Activated CD8-positive, alpha-beta memory T cell treated with anti-CD3 and anti-CD28 coated beads for 24 hours (primary cell): ENCODE measurements at regions not wholly inside any gene's neighbourhood (a gene's known extent, or its start where the extent isn't known, plus 50 kb on each side); places are given as distances from the start of the nearest gene placed in this dataset.
"Not testable (repeated sequence)": the region's sequence is repeated elsewhere in the genome, so short reads cannot be mapped to it uniquely, and the experiment has no call there.

Experiments
- DNase-seq: peaks from one replicate; pipeline ENCODE4 v3.0.0-alpha.2; 2020

DNA sequence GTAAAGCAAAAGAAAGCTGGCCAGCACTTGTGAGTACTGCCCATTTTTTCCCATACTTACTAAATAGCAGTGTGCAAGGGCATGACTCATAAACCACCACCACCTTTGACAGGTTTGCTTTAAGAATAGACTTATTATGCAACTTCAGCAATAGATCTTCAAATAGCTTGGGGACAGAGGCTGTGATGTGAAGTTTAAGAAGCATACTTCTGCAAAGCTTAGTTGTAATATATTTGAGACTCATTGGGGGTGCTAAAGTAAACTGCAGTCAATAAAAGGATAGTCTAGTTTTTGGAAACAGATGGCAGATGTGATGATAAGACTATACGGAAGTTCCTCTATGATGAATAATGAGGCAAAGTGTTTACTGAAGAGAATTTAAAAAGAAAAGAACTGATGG is 210.0 kb downstream of the PLA2G4A start:
- DNase-seq, result no peak

DNA sequence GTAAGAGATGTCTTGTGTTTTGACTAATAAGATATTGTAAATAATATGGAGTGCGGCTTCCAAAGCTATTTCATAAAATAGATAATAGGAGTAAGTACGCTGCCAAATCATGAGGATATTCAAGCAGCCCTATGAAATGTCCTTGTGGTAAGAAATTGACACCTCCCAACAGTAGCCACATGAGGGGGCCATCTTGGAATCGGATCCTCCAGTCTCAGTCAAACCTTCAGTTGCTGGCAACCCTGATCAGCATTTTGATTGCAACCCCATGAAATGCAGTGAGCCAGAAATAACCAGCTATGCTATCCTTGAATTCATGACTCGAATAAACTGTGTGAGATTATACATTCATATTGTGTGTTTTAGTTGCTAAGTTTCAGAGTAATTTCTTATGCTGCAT is 212.4 kb downstream of the PLA2G4A start:
- no peak for DNase-seq

DNA sequence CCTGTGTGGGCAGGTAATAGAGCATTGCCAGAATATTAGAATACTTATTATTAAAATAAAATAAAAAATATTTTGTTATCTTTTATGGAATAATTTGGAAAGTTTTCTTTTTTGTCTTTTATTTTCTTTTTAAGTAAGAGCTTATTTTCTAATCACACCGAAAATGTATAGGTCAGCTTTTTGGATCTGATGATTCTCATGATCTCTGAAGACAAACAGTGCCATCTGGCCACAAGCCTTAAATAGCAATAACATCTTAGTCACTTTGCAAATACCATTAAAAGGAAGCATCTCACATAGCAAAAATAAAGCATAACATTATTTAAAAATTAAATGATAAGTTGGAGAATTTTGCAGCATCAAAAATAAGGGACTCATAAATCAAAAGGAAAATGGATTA is 213.8 kb downstream of the PLA2G4A start:
- no peak for DNase-seq

DNA sequence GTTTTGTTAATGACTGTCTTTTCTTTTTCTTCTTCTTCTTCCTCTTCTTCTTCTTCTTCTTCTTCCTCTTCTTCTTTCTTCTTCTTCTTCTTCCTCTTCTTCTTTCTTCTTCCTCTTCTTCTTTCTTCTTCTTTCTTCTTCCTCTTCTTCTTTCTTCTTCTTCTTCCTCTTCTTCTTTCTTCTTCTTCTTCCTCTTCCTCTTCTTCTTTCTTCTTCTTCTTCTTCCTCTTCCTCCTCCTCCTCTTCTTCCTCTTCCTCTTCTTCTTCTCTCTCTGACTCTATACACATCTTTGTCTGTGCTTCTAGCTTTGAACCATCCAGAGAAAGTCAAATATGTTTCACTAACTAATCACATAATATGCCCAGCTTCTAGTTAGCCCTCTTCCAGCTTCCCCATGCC is 214.7 kb downstream of the PLA2G4A start:
- not testable (repeated sequence) for DNase-seq

DNA sequence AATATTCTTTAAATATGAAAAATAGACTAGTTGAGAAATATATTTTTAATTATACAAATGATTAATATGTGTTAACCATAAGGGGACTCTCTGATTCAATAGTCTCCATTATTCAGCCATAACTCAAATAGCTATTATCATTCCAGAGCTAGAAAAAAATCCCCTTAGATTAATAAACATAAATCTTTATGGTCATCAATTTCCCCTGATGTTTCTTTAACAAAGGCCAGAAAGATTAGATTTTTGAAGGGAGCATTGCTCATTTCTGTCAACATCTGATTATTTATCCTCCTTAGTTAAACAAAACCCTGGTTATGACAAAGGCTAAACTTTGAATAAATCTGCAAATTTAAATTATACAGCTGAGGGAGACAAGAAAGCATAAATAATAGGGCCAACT is 215.7 kb downstream of the PLA2G4A start:
- no peak for DNase-seq

DNA sequence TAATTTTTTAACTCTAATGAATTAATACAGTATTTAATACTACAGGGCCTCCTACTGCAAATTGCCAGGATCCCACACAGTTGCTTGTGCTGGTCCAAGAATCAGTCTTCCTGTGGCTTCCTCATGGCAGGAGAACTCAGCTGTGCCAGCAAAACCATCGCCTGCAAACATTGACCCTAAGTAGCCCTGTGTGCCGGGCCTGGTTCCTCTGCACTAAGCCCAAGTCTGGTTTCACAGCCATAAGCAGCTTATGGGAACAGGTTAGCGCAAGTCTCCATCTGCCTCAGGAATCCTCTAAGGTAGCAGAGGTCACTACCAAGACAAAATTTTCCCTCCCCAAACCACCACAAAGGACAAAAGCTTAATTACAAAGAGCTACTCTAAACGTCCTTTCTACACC is 216.6 kb downstream of the PLA2G4A start:
- no peak for DNase-seq

DNA sequence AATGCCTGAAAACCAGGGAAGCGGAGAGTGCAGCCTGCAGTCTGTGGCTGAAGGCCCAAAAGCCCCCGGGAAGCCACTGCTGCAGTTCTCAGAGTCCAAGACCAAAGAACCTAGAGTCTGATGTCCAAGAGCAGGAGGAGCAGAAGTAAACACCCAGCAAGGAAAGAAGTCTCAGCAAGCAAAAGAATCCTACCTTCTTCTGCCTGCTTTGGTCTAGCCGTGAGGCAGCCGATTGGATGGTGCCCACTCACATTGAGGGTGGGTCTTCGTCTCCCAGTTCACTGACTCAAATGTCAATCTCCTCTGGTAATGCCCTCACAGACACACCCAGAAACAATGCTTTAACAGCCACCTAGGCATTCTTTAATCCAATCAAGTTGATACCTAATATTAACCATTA is 217.5 kb downstream of the PLA2G4A start:
- no peak for DNase-seq

DNA sequence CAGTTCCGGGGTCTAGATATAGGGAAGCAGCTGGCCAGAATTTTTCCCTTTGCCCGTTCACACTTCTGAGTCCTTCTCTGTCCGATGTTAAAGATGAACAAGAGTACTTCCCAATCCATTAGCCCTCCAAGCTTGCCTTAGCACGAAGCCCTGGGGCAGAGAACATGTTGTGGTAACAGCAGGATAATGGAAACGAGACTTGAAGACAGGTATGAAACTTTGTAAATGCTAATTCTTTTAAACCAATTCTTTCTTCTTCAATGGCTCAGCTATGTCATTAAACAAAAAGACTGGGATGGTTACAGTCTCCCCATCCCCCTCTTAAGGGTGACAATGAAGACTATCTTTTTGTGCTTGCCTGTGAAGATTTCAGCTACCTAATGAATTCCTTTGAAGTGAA is 218.5 kb downstream of the PLA2G4A start:
- no peak for DNase-seq

DNA sequence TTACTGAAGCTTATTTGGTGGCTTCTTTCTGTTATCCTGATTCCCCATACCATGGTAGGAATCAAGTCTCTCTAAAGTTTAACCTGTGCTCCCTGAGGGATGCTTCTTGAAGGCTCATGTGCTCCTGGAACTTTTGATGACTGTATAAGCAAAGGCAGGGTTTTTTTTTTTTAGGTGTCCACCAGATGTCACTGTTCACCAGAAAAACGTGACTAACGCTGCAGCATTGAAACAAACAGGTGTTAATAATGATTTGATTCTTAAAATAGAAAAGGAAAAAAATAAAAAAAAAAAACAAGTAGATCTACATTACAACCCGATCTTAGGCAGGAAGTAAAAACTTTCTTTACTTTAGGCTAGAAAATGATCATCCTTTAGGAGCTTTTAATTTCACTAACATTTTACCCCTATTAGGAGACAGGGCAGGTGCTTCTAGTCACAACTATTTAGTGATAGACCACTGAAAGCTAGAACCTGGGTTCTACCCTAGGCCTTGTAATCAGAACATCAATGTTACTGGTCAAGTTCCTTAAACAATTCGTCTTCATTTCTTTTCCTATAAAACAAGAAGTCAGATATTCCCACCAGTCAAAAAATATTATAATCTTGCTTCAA is 223.0 kb downstream of the PLA2G4A start:
- DNase-seq, result no peak

DNA sequence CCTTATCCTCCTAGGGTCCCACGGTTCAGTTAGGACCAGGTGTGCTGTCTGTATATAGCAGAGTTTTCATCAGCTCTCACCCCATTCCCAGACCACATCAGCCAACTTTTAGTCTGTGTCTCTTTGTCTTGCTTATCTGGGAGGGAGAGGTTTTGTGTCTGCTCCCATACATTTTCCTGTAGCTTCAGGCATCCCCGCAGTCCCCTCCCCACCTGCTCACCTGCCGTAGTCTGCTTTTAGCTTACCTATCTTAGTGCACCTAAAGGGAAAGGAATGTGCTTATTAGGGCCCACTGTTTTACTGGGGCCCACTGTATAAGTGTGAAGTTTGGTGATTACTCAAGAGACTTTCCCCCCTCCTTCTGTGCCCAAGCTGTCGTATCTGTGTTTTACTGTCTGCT is 225.1 kb downstream of the PLA2G4A start:
- no peak for DNase-seq

DNA sequence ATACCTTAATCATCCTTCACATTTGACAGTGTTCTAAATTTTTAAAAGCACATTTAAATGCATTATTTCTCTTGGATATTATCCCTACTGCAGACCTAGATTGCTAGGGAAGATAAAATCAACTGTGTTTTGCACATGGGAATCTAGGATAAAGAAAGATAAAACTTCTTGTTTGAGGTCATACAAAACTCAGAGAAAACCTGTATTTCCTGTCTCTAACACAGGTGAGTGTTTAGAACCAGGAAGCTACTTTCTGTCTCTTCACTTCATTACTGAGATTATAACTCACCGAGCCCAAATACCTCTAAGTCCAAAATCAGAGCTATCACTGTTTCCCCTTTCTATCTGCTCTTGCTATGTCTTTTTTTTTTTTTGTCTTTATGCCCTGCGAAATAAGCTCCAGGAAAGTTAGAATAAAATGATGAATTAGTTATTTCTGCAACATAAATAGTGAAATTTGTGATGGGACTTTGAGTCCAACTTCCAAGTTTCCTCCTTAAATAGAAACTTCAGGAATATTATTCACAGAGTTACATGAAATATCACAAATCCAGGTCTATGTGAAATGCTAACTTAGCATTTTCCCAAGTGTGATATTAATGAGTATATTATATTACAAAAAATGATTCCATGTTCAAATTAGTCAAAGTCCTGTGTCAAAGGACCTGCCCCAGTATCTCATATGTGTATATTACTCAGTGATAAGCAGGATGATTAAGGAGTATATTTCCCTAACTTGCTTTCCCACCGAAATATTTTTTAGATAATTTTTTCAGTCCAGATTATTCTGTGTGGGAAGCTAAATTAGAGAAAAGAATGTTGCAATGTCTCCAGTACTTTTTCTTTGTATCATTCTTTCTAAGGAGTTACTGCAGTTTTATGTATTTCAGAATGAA is 226.4 kb downstream of the PLA2G4A start:
- DNase-seq, result no peak

DNA sequence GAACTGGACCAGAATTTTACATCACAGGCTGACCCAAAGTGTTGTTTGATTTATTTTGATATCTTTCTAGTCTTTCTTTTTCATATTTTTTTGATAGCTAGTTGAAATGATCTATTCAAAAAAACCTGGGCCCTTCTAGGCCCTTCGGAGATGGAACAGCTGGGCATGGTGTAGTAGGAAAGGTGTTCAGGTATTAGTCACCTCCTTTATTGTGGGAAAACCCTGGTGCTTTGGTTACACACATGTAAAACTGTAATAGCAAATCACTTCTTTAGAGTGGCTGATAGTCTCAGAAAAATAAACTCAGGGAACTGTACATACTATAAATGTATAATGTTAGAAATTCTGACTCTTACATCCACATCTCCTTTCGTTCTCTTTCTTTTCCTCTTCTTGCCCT is 234.5 kb downstream of the PLA2G4A start:
- DNase-seq, result no peak

DNA sequence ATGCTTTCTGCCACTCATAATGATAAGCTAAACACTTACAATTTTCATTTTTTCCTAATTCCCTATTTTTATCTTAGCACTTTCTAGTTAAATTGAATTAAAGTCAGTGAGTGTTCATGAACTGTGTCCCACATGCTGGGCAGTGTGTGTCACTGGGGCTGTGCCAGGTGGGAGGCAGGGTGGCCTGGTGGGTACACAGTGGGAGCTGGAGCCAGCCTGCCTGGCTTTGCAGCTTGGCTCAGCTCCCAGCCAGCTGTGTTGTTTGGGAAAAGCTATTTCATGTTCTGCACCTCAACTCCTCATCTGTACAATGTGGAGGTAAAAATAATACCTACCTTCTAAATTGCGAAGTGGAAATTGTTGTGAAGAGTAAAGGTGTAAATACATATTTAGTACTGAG is 238.4 kb downstream of the PLA2G4A start:
- no peak for DNase-seq

DNA sequence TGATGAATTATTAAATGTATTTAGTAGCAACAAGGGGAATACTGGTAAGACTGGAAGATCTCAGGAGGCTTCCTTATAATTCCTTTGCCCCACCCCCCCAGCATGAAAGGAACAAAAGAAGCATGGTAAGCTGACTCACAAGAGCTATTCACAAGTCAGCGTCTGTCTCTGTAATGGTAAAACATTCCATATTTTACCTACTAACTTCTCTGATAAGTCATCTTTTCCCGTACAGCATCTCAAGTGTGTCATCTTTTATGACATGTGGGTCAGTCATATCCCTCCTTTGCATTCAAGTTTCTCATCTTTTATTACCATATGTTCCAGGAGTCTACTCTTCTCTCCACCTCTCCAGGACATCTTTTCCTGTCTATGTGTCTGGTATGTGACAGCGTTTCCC is 241.3 kb downstream of the PLA2G4A start:
- no peak for DNase-seq

DNA sequence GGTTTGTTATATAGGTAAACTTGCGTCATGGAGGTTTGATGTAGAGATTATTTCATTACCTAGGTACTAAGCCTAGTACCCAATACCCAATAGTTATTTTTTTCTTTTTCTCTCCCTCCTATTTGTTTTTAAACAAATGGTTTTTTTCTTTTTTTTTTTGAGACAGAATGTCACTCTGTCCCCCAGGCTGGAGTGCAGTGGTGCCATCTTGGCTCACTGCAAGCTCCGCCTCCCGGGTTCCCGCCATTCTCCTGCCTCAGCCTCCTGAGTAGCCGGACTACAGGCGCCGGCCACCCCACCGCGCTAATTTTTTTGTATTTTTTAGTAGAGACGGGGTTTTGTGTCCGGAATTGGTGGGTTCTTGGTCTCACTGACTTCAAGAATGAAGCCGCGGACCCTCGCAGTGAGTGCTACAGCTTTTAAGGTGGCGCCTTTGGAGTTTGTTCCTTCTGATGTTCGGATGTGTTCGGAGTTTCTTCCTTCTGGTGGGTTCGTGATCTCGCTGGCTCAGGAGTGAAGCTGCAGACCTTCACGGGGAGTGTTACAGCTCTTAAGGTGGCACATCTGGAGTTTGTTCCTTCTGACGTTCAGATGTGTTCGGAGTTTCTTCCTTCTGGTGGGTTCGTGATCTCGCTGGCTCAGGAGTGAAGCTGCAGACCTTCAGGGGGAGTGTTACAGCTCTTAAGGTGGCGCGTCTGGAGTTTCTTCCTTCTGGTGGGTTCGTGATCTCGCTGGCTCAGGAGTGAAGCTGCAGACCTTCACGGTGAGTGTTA is 243.7 kb downstream of the PLA2G4A start:
- peak; percentile 68 for DNase-seq

DNA sequence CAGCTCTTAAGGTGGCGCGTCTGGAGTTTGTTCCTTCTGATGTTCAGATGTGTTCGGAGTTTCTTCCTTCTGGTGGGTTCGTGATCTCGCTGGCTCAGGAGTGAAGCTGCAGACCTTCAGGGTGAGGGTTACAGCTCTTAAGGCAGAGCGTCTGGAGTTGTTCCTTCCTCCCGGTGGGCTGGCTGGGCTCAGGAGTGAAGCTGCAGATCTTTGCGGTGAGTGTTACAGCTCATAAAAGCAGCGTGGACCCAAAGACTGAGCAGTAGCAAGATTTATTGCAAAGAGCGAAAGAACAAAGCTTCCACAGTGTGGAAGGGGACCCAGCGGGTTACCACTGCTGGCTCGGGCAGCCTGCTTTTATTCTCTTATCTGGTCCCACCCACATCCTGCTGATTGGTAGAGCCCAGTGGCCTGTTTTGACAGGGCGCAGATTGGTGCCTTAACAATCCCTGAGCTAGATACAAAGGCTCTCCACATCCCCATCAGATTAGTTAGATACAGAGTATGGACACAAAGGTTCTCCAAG is 244.3 kb downstream of the PLA2G4A start:
- DNase-seq, result peak; percentile 63

DNA sequence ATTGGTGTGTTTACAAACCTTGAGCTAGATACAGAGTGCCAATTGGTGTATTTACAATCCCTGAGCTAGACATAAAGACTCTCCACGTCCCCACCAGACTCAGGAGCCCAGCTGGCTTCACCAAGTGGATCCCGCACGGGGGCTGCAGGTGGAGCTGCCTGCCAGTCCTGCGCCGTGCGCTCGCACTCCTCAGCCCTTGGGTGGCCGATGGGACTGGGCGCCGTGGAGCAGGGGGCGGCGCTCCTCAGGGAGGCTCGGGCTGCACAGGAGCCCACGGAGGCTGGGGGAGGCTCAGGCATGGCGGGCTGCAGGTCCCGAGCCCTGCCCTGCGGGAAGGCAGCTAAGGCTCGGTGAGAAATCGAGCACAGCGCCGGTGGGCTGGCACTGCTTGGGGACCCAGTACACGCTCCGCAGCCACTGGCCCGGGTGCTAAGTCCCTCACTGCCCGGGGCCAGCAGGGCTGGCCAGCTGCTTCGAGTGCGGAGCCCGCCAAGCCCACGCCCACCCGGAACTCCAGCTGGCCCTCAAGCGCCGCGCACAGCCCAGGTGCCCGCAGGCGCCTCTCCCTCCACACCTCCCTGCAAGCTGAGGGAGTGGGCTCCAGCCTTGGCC is 245.0 kb downstream of the PLA2G4A start:
- not testable (repeated sequence) for DNase-seq

DNA sequence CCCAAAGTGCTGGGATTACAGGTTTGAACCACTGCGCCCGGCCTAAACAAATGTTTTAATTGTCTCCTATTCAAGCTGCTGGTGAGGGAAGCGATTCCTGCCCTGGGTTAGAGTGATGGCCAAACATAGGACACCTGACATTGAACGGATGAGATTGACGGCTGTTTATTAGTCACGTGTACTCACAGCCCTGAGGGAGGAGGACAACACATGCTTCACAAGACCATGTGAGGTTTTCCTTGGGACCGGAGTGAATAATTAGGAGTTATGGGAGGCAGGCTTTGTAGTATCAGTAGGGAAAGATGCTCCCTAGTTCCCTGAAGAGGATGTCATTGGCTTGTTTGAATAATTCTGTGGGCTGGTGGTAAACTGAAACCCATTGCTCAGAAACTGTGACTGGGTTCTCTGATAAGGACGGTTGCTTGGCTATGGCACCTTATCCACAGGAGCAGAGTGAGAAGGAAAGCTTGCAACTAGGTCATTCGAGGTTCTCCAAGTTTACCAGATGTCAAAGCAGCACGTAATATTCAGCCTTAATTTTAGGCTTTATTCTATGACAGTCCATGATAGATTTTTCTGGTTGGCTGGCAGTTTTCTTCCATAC is 245.8 kb downstream of the PLA2G4A start:
- no peak for DNase-seq

DNA sequence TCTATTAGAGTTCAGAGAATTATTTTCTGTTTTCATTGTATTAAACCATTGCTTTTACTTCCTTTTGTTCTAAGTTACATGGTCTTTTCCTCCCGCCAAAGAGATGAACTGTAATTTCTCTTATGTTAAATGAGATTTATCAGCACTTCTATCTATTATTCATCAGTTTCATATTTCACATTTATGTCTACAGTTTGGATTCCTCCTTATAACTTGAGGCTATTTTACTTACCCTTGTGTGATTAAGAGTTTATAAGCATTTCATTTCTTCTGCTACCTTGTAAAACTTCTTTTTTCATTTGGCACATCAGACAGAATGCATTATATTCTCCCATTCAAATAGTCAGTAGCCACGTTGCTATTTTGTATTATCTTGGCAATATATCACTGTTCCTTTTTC is 248.2 kb downstream of the PLA2G4A start:
- no peak for DNase-seq

DNA sequence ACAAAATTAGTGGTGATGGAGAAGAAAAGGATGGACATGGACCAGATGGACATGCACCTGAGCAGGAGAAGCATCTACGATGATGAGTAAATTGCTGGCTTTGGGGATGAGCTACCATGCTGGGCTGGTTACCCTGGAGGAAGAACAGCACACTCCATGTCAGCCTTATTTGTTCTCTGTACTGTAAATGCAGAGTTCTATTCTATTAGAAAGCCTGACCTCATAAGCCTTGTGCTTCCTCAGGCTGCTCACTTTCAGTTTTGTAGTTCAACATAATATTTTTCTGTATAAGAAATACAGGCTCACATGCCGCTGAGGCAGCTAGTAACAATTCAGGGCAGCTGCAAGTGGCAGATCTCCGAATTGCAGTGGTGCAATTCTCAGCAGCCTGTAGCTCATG is 249.6 kb downstream of the PLA2G4A start:
- DNase-seq, result no peak

DNA sequence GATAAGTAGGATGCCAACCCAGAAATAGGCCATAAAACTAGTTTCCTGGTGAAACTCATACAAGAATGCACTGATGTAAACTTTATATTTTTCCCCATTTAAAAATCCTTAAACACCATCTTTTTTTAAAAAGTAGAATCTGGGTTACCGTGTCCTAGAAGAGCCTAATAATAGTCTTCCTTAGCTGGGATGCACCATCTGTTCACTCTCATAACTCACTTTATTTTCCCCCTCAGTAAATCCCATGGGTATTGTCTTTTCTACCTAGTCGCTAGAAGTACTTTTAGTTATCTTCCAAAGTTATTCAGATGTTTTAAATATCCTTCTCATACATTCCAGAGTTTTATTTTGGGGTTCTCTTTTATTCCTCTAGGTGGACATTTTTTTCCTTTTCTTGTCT is 250.2 kb downstream of the PLA2G4A start:
- DNase-seq, result no peak

DNA sequence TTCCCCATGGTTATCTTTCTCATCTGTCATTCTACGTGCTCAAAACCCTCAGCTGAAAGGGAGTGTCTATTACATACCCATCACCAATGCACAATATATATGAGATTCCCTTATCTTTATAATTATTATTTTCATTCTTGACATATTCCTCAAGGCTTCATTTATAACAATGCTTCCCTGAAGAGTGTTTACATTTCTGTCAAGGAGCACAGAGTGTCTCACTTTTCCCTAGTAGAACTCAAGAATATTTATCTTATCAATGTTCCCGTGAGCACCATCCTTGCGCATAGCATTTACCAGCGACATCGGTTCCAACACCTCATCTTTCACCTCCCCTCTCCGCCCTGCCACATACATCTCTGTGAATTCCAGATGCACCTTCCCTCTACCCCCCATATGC is 250.6 kb downstream of the PLA2G4A start:
- DNase-seq, result no peak

DNA sequence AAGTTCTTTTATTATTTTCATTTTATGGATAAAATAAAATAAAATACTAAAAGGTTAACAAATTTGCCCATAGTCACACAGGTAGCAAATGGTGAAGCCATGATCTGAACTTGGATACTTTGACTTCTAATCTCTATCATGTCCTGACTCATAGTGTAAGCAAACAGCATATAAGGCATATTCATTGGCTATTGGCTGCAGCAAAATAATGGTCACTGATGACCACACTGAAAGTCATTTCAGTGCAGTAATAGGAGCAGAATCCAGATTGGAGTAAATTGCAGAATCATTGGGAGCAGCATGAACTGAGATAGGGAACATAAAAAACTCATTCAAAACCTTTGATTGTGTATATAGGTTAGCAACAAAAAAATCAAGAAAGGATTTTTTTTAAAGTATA is 262.9 kb downstream of the PLA2G4A start:
- DNase-seq, result no peak
